H9 (cell line): ENCODE measurements at regions not wholly inside any gene's neighbourhood (a gene's known extent, or its start where the extent isn't known, plus 50 kb on each side); places are given as distances from the start of the nearest gene placed in this dataset.
"Not testable (repeated sequence)": the region's sequence is repeated elsewhere in the genome, so short reads cannot be mapped to it uniquely, and the experiment has no call there.

ENCODE experiments used
- DNase-seq: peaks from one replicate; pipeline ENCODE4 v3.0.0-alpha.2; 2017
- H2AFZ ChIP-seq: one replicate; pipeline ENCODE4 v1.6.1; 2013; ENCODE audit warnings: mild to moderate bottlenecking, low read length, control low read depth, moderate library complexity
- H2AK5ac ChIP-seq: 2 replicates; pipeline ENCODE4 v1.6.1; 2013; ENCODE audit warnings: low read length, control low read depth, mixed read lengths; ENCODE audit not compliant: insufficient read length
- H2BK120ac ChIP-seq: one replicate; pipeline ENCODE4 v1.6.1; 2013; ENCODE audit warnings: low read depth, mild to moderate bottlenecking, low read length, control low read depth, inconsistent platforms; ENCODE audit not compliant: poor library complexity, severe bottlenecking
- H2BK12ac ChIP-seq: 2 replicates; pipeline ENCODE4 v1.6.1; 2013; ENCODE audit warnings: low read length, control low read depth, mixed read lengths, low read depth; ENCODE audit not compliant: insufficient read length
- H2BK15ac ChIP-seq: 2 replicates; pipeline ENCODE4 v1.6.1; 2013; ENCODE audit warnings: low read depth, low read length, control low read depth
- H2BK20ac ChIP-seq: one replicate; pipeline ENCODE4 v1.6.1; 2013; ENCODE audit warnings: low read depth, mild to moderate bottlenecking, low read length, control low read depth, inconsistent platforms; ENCODE audit not compliant: poor library complexity, severe bottlenecking
- H2BK5ac ChIP-seq: 2 replicates; pipeline ENCODE4 v1.6.1; 2013; ENCODE audit warnings: low read length, control low read depth, mixed read lengths; ENCODE audit not compliant: insufficient read length
- H3K14ac ChIP-seq: 2 replicates; pipeline ENCODE4 v1.6.1; 2013; ENCODE audit warnings: low read length, control low read depth; ENCODE audit not compliant: insufficient read depth
- H3K18ac ChIP-seq: 2 replicates; pipeline ENCODE4 v1.6.1; 2013; ENCODE audit warnings: low read depth, mild to moderate bottlenecking, mixed read lengths, low read length, control low read depth; ENCODE audit not compliant: insufficient read length
- H3K23ac ChIP-seq: 2 replicates; pipeline ENCODE4 v1.6.1; 2013; ENCODE audit warnings: low read length, control low read depth, mixed read lengths, low read depth; ENCODE audit not compliant: insufficient read length
- H3K23me2 ChIP-seq: 2 replicates; pipeline ENCODE4 v1.6.1; 2013; ENCODE audit warnings: low read depth, mild to moderate bottlenecking, mixed read lengths, low read length, control low read depth; ENCODE audit not compliant: insufficient read length, poor library complexity, severe bottlenecking
- H3K27ac ChIP-seq: 2 replicates; pipeline ENCODE4 v1.5.1; 2013; ENCODE audit warnings: low read length, control low read depth, mixed read lengths, low read depth; ENCODE audit not compliant: insufficient read length
- H3K27me3 ChIP-seq: 2 replicates; pipeline ENCODE4 v1.6.1; 2013; ENCODE audit warnings: low read length, control low read depth, inconsistent platforms; ENCODE audit not compliant: insufficient read depth
- H3K4ac ChIP-seq: 2 replicates; pipeline ENCODE4 v1.6.1; 2013; ENCODE audit warnings: low read depth, mild to moderate bottlenecking, control low read depth, inconsistent platforms, low read length, moderate library complexity
- H3K4me1 ChIP-seq: 2 replicates; pipeline ENCODE4 v1.6.1; 2013; ENCODE audit warnings: low read length, control low read depth, inconsistent platforms; ENCODE audit not compliant: insufficient read depth
- H3K4me2 ChIP-seq: 2 replicates; pipeline ENCODE4 v1.6.1; 2013; ENCODE audit warnings: low read length, control low read depth, mixed read lengths; ENCODE audit not compliant: insufficient read length, insufficient read depth
- H3K56ac ChIP-seq: 2 replicates; pipeline ENCODE4 v1.6.1; 2013; ENCODE audit warnings: low read depth, mild to moderate bottlenecking, mixed read lengths, low read length, control low read depth; ENCODE audit not compliant: insufficient read length
- H3K79me1 ChIP-seq: 2 replicates; pipeline ENCODE4 v1.6.1; 2013; ENCODE audit warnings: low read depth, mild to moderate bottlenecking, moderate library complexity, low read length, control low read depth, inconsistent platforms; ENCODE audit not compliant: insufficient read depth, poor library complexity, severe bottlenecking
- H3K79me2 ChIP-seq: 2 replicates; pipeline ENCODE4 v1.6.1; 2013; ENCODE audit warnings: low read length, control low read depth, inconsistent platforms; ENCODE audit not compliant: insufficient read depth
- H3K9ac ChIP-seq: 2 replicates; pipeline ENCODE4 v1.6.1; 2013; ENCODE audit warnings: low read length, control low read depth, mixed read lengths; ENCODE audit not compliant: insufficient read length; ENCODE audit errors: extremely low read depth
- H3K9me3 ChIP-seq: one replicate; pipeline ENCODE4 v1.6.1; 2013; ENCODE audit warnings: low read depth, low read length, inconsistent platforms; ENCODE audit not compliant: control insufficient read depth
- H3T11ph ChIP-seq: one replicate; pipeline ENCODE4 v1.6.1; 2013; ENCODE audit warnings: mild to moderate bottlenecking, low read length, control low read depth, inconsistent platforms
- H4K20me1 ChIP-seq: one replicate; pipeline ENCODE4 v1.6.1; 2013; ENCODE audit not compliant: control insufficient read depth, insufficient read length, insufficient read depth
- H4K5ac ChIP-seq: 2 replicates; pipeline ENCODE4 v1.6.1; 2013; ENCODE audit warnings: low read depth, mild to moderate bottlenecking, mixed read lengths, low read length, control low read depth; ENCODE audit not compliant: insufficient read length
- H4K8ac ChIP-seq: replicated peaks from 2 replicates; pipeline ENCODE4 v1.6.1; 2013; ENCODE audit warnings: low read length, control low read depth, mixed read lengths, low read depth; ENCODE audit not compliant: insufficient read length
- H4K91ac ChIP-seq: 2 replicates; pipeline ENCODE4 v1.6.1; 2013; ENCODE audit warnings: low read depth, mild to moderate bottlenecking, moderate library complexity, mixed read lengths, low read length, control low read depth; ENCODE audit not compliant: insufficient read length
- H3K27ac Mint-ChIP-seq, 3 experiments: 2 replicates in 2 of 3; 3 replicates in 1 of 3; pipeline ENCODE4 v1.8.0; 2020 to 2021; ENCODE audit warnings: mixed read lengths in 3 of 3, mild to moderate bottlenecking in 1 of 3, moderate library complexity in 1 of 3
- H3K27me3 Mint-ChIP-seq: 2 replicates; pipeline ENCODE4 v1.8.0; 2021; ENCODE audit warnings: low read depth, mild to moderate bottlenecking, moderate library complexity, mixed read lengths
- H3K36me3 Mint-ChIP-seq, 3 experiments: 2 replicates in 2 of 3; 3 replicates in 1 of 3; pipeline ENCODE4 v1.8.0; 2020 to 2021; ENCODE audit warnings: low read depth in 3 of 3, mixed read lengths in 3 of 3; ENCODE audit not compliant: insufficient read depth in 1 of 3
- H3K4me1 Mint-ChIP-seq, 2 experiments: 2 replicates each; pipeline ENCODE4 v1.8.0; 2020; ENCODE audit warnings: mixed read lengths in 2 of 2
- H3K4me3 Mint-ChIP-seq, 2 experiments: 2 replicates in 1 of 2; 3 replicates in 1 of 2; pipeline ENCODE4 v1.8.0; 2020 to 2021; ENCODE audit warnings: mild to moderate bottlenecking in 2 of 2, mixed read lengths in 2 of 2, moderate library complexity in 1 of 2
- H3K9me3 Mint-ChIP-seq, 2 experiments: 2 replicates in 1 of 2; 3 replicates in 1 of 2; pipeline ENCODE4 v1.8.0; 2020; ENCODE audit warnings: mild to moderate bottlenecking in 2 of 2, mixed read lengths in 2 of 2, moderate library complexity in 1 of 2
- CTCF ChIP-seq: fragments of 200-600 bp; sonication (generic); conservative IDR thresholded peaks from 3 replicates; pipeline ENCODE4 v1.8.0; 2021; ENCODE audit warnings: antibody characterized with exemption, mild to moderate bottlenecking
- WGBS: extraction: QIAGEN DNeasy Blood & Tissue Kit; methylation state at CpG from one replicate; pipeline ENCODE4 v1.1.7; 2013; ENCODE audit warnings: missing lambda C conversion rate, low lambda C conversion rate, mixed read lengths; ENCODE audit not compliant: insufficient read length; ENCODE audit errors: extremely low coverage; 5-methylcytosine and 5-hydroxymethylcytosine counted together

- DNase-seq, result no peak
- H3K18ac ChIP-seq, result no peak overlapping the region
- no peaks in the 10 kb centered on the region for H3K79me2 ChIP-seq
- H3K23ac ChIP-seq, result no peak overlapping the region
- no peak overlapping the region for H3T11ph ChIP-seq
- no peak overlapping the region for H2BK120ac ChIP-seq
- TF ChIP-seq CTCF, result no peak
- no peaks in the 10 kb centered on the region for H3K9me3 ChIP-seq
- H2BK5ac ChIP-seq, result no peak overlapping the region
- H3K79me1 ChIP-seq, result no peaks in the 10 kb centered on the region
- Mint-ChIP-seq H3K4me3 (no peak overlapping the region), H3K36me3 (no peaks in the 10 kb centered on the region), H3K4me1 (peaks cover 0 to 5% of the 10 kb centered on the region in 2 experiments; a peak in 1 of 4 replicates), H3K9me3 (no peaks in the 10 kb centered on the region), H3K27me3 (no peaks in the 10 kb centered on the region), H3K27ac (peak overlapping the region in 1 of 3 experiments; percentile 31; a peak in 1 of 7 replicates)
- H3K4me1 ChIP-seq, result no peaks in the 10 kb centered on the region
- H3K4ac ChIP-seq, result no peak overlapping the region
- H3K9ac ChIP-seq, result no peak overlapping the region
- H2AFZ ChIP-seq, result no peak overlapping the region
- no peaks in the 10 kb centered on the region for H4K20me1 ChIP-seq
- no peak overlapping the region for H2BK15ac ChIP-seq
- no peak overlapping the region for H3K27ac ChIP-seq
- no peak overlapping the region for H3K4me2 ChIP-seq
- no peaks in the 10 kb centered on the region for H3K23me2 ChIP-seq
- H3K14ac ChIP-seq, result no peak overlapping the region
- no peak overlapping the region for H2AK5ac ChIP-seq
- H4K91ac ChIP-seq, result no peak overlapping the region
- no peak overlapping the region for H4K8ac ChIP-seq
- no peak overlapping the region for H4K5ac ChIP-seq
- H3K56ac ChIP-seq, result no peak overlapping the region
- H3K27me3 ChIP-seq, result no peaks in the 10 kb centered on the region
- H2BK20ac ChIP-seq, result no peak overlapping the region
- WGBS, result no CpG with 5 or more reads among the region's 1 CpG
- H2BK12ac ChIP-seq, result no peak overlapping the region
Measured at GRCh38 chr3:191593486-191593885, 132.5 kb downstream of the PYDC2 start.

DNA sequence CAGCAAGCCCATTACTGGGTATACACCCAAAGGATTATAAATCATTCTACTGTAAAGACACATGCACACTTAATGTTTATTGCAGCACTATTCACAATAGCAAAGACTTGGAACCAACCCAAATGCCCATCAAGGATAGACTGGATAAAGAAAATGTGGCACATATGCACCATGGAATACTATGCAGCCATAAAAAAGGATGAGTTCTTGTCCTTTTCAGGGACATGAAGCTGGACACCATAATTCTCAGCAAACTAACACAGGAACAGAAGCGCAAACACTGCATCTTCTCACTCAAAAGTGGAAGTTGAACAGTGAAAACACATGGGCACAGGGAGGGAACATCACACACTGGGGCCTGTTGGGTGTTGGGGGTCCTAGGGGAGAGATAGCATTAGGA, 154.5 kb downstream of the PYDC2 start:
- not testable (repeated sequence) for H3K56ac ChIP-seq

More for the DNA sequence above, 154.5 kb downstream of the PYDC2 start:
- not testable (repeated sequence) for H4K8ac ChIP-seq, H4K91ac ChIP-seq, H3K4me1 ChIP-seq, H3K14ac ChIP-seq, H3K18ac ChIP-seq, H3K79me2 ChIP-seq, H3K27me3 Mint-ChIP-seq, H3K9me3 Mint-ChIP-seq, H2BK120ac ChIP-seq, H3K27ac ChIP-seq, H3K4me3 Mint-ChIP-seq, H3K36me3 Mint-ChIP-seq, H3K79me1 ChIP-seq, H3K27me3 ChIP-seq, H2AFZ ChIP-seq, H2BK20ac ChIP-seq, H2BK5ac ChIP-seq, H2BK12ac ChIP-seq, H3K9me3 ChIP-seq, H3K23ac ChIP-seq, H3K4me2 ChIP-seq, H3K4ac ChIP-seq, H3T11ph ChIP-seq, DNase-seq, H4K20me1 ChIP-seq, H2AK5ac ChIP-seq, H3K9ac ChIP-seq, H2BK15ac ChIP-seq, H4K5ac ChIP-seq, H3K23me2 ChIP-seq
- WGBS, result no CpG with 5 or more reads among the region's 1 CpG
- Mint-ChIP-seq H3K27ac (peak overlapping the region in 1 of 3 experiments; percentile 54; a peak in 1 of 7 replicates), H3K4me1 (peaks cover 8 to 15% of the 10 kb centered on the region in 2 experiments)
